Ishikawa (cell line): ENCODE measurements at regions not wholly inside any gene's neighbourhood (a gene's known extent, or its start where the extent isn't known, plus 50 kb on each side); places are given as distances from the start of the nearest gene placed in this dataset.

Experiments
- CEBPB ChIP-seq: IDR thresholded peaks from 2 replicates; pipeline ENCODE4 v1.6.1; 2012
- CREB1 ChIP-seq: IDR thresholded peaks from 2 replicates; pipeline ENCODE4 v1.6.1; 2012; ENCODE audit warnings: low read depth
- EGR1 ChIP-seq: IDR thresholded peaks from 2 replicates; pipeline ENCODE4 v1.6.1; 2012
- EP300 ChIP-seq: IDR thresholded peaks from 2 replicates; pipeline ENCODE4 v1.6.1; 2012; ENCODE audit warnings: borderline replicate concordance
- FOXM1 ChIP-seq: IDR thresholded peaks from 2 replicates; pipeline ENCODE4 v1.6.1; 2012; ENCODE audit warnings: low read depth, borderline replicate concordance
- MAX ChIP-seq: IDR thresholded peaks from 2 replicates; pipeline ENCODE4 v1.6.1; 2012
- NFIC ChIP-seq: IDR thresholded peaks from 2 replicates; pipeline ENCODE4 v1.6.1; 2012
- RAD21 ChIP-seq: IDR thresholded peaks from 2 replicates; pipeline ENCODE4 v1.6.1; 2012; ENCODE audit warnings: low read depth
- REST ChIP-seq: IDR thresholded peaks from 2 replicates; pipeline ENCODE4 v1.6.1; 2012; ENCODE audit warnings: low read depth, mild to moderate bottlenecking
- TAF1 ChIP-seq: IDR thresholded peaks from 2 replicates; pipeline ENCODE4 v1.6.1; 2012; ENCODE audit warnings: low read depth, mild to moderate bottlenecking
- TCF12 ChIP-seq: IDR thresholded peaks from 2 replicates; pipeline ENCODE4 v1.6.1; 2012; ENCODE audit warnings: low read depth
- TEAD4 ChIP-seq: IDR thresholded peaks from 2 replicates; pipeline ENCODE4 v1.6.1; 2012
- USF1 ChIP-seq: IDR thresholded peaks from 2 replicates; pipeline ENCODE4 v1.6.1; 2012
- YY1 ChIP-seq: IDR thresholded peaks from 2 replicates; pipeline ENCODE4 v1.6.1; 2012; ENCODE audit warnings: low read depth
- ZBTB7A ChIP-seq: IDR thresholded peaks from 2 replicates; pipeline ENCODE4 v1.6.1; 2012; ENCODE audit warnings: low read depth

GRCh38 chr6:14475306-14475705, 357.7 kb downstream of the CD83 start:
- TF ChIP-seq TCF12: no peak
- TF ChIP-seq TEAD4: no peak
- no peak for TF ChIP-seq USF1
- TF ChIP-seq NFIC: no peak
- no peak for TF ChIP-seq TAF1
- no peak for TF ChIP-seq FOXM1
- TF ChIP-seq YY1: no peak
- no peak for TF ChIP-seq MAX
- no peak for TF ChIP-seq CEBPB
- no peak for TF ChIP-seq EGR1
- TF ChIP-seq RAD21: no peak
- TF ChIP-seq ZBTB7A: no peak
- TF ChIP-seq REST: no peak
- TF ChIP-seq CREB1: no peak
- TF ChIP-seq EP300: no peak

GRCh38 chr6:14476793-14477531, 359.4 kb downstream of the CD83 start:
- TF ChIP-seq CREB1 (no peak), TCF12 (no peak), YY1 (no peak), USF1 (no peak), EP300 (no peak), RAD21 (no peak)

GRCh38 chr6:14477559-14477958, 360.0 kb downstream of the CD83 start:
- TF ChIP-seq USF1 (no peak), CREB1 (no peak), TAF1 (no peak), YY1 (no peak), EGR1 (no peak), FOXM1 (no peak)

GRCh38 chr6:14478381-14479225, 361.0 kb downstream of the CD83 start:
- TF ChIP-seq CREB1: no peak
- no peak for TF ChIP-seq REST
- TF ChIP-seq TAF1: no peak
- TF ChIP-seq EGR1: no peak
- no peak for TF ChIP-seq YY1
- TF ChIP-seq FOXM1: no peak
- no peak for TF ChIP-seq EP300
- TF ChIP-seq NFIC: no peak
- TF ChIP-seq USF1: no peak

- TF ChIP-seq CREB1 (no peak), REST (no peak), FOXM1 (no peak), TEAD4 (no peak), USF1 (no peak), MAX (no peak), RAD21 (no peak), ZBTB7A (no peak), EP300 (no peak), NFIC (no peak), TCF12 (no peak), EGR1 (no peak), TAF1 (no peak), YY1 (no peak), CEBPB (no peak)
Measured at GRCh38 chr6:14487625-14488024, 370.1 kb downstream of the CD83 start.
